IPS-20b (cell line): ENCODE measurements at regions not wholly inside any gene's neighbourhood (a gene's known extent, or its start where the extent isn't known, plus 50 kb on each side); places are given as distances from the start of the nearest gene placed in this dataset.

Experiments
- H3K27ac ChIP-seq: one replicate; pipeline ENCODE4 v1.5.1; 2013; ENCODE audit warnings: low read length
- H3K27me3 ChIP-seq: 2 replicates; pipeline ENCODE4 v1.6.1; 2013; ENCODE audit warnings: mild to moderate bottlenecking, low read length, inconsistent platforms; ENCODE audit not compliant: insufficient read depth
- H3K36me3 ChIP-seq: 2 replicates; pipeline ENCODE4 v1.6.1; 2013; ENCODE audit warnings: low read depth, mild to moderate bottlenecking, inconsistent platforms, low read length, moderate library complexity; ENCODE audit not compliant: insufficient read depth
- H3K4me1 ChIP-seq: 2 replicates; pipeline ENCODE4 v1.6.1; 2013; ENCODE audit warnings: mild to moderate bottlenecking, control low read depth, inconsistent platforms, low read length, moderate library complexity; ENCODE audit not compliant: insufficient read depth
- H3K4me3 ChIP-seq: 2 replicates; pipeline ENCODE4 v1.5.1; 2013; ENCODE audit warnings: mild to moderate bottlenecking, low read length, inconsistent platforms
- H3K9ac ChIP-seq: 2 replicates; pipeline ENCODE4 v1.6.1; 2013; ENCODE audit warnings: low read depth, mild to moderate bottlenecking, inconsistent platforms, low read length, moderate library complexity
- H3K9me3 ChIP-seq: 2 replicates; pipeline ENCODE4 v1.6.1; 2013; ENCODE audit warnings: mild to moderate bottlenecking, low read depth, low read length, inconsistent platforms; ENCODE audit not compliant: insufficient read depth

- Histone ChIP-seq H3K9me3 (peaks cover 4% of the 10 kb centered on the region; the same call in 1 of the 2 replicates), H3K4me3 (no peak overlapping the region), H3K9ac (no peak overlapping the region), H3K27ac (no peak overlapping the region), H3K36me3 (no peaks in the 10 kb centered on the region), H3K27me3 (no peaks in the 10 kb centered on the region), H3K4me1 (no peaks in the 10 kb centered on the region)
Observed at GRCh38 chr2:60149176-60149575, 404.3 kb downstream of the BCL11A start.

GRCh38 chr2:60148716-60149115, 404.7 kb downstream of the BCL11A start:
- H3K27me3 ChIP-seq = no peaks in the 10 kb centered on the region
- no peaks in the 10 kb centered on the region for H3K36me3 ChIP-seq
- no peak overlapping the region for H3K9ac ChIP-seq
- peaks cover 4% of the 10 kb centered on the region; the same call in 1 of the 2 replicates for H3K9me3 ChIP-seq
- H3K4me3 ChIP-seq = no peak overlapping the region
- H3K4me1 ChIP-seq = no peaks in the 10 kb centered on the region
- no peak overlapping the region for H3K27ac ChIP-seq

GRCh38 chr2:60140185-60140584, 413.3 kb downstream of the BCL11A start:
- H3K36me3 ChIP-seq = no peaks in the 10 kb centered on the region
- H3K27me3 ChIP-seq = no peaks in the 10 kb centered on the region
- H3K4me1 ChIP-seq = no peaks in the 10 kb centered on the region
- H3K9ac ChIP-seq = no peak overlapping the region
- no peak overlapping the region for H3K4me3 ChIP-seq
- peaks cover 20% of the 10 kb centered on the region for H3K9me3 ChIP-seq
- no peak overlapping the region for H3K27ac ChIP-seq

GRCh38 chr2:60136913-60137312, 416.5 kb downstream of the BCL11A start:
- Histone ChIP-seq H3K4me3 (no peak overlapping the region), H3K9me3 (peaks cover 20% of the 10 kb centered on the region), H3K27ac (no peak overlapping the region), H3K36me3 (no peaks in the 10 kb centered on the region), H3K4me1 (no peaks in the 10 kb centered on the region), H3K9ac (no peak overlapping the region), H3K27me3 (no peaks in the 10 kb centered on the region)

GRCh38 chr2:60127191-60127590, 426.3 kb downstream of the BCL11A start:
- Histone ChIP-seq H3K4me1 (peaks cover 11% of the 10 kb centered on the region; the same call in 1 of the 2 replicates), H3K36me3 (no peaks in the 10 kb centered on the region), H3K9ac (no peak overlapping the region), H3K27ac (no peak overlapping the region), H3K4me3 (no peak overlapping the region), H3K27me3 (no peaks in the 10 kb centered on the region), H3K9me3 (peaks cover 5% of the 10 kb centered on the region; the same call in 1 of the 2 replicates)

GRCh38 chr2:60125611-60126426, 427.6 kb downstream of the BCL11A start:
- H3K9ac ChIP-seq = no peak overlapping the region
- H3K4me3 ChIP-seq = no peak overlapping the region
- H3K36me3 ChIP-seq = no peaks in the 10 kb centered on the region
- H3K4me1 ChIP-seq = peaks cover 11% of the 10 kb centered on the region; the same call in 1 of the 2 replicates
- peaks cover 7% of the 10 kb centered on the region; the same call in 1 of the 2 replicates for H3K9me3 ChIP-seq
- H3K27ac ChIP-seq = no peak overlapping the region
- no peaks in the 10 kb centered on the region for H3K27me3 ChIP-seq

- Histone ChIP-seq H3K27me3 (no peaks in the 10 kb centered on the region), H3K9me3 (peaks cover 21% of the 10 kb centered on the region), H3K27ac (no peak overlapping the region), H3K36me3 (no peaks in the 10 kb centered on the region), H3K4me3 (no peak overlapping the region), H3K4me1 (no peaks in the 10 kb centered on the region), H3K9ac (no peak overlapping the region)
Observed at GRCh38 chr2:60119778-60120177, 433.7 kb downstream of the BCL11A start.

- Histone ChIP-seq H3K36me3 (no peaks in the 10 kb centered on the region), H3K4me1 (no peaks in the 10 kb centered on the region), H3K9ac (no peak overlapping the region), H3K27ac (no peak overlapping the region), H3K4me3 (no peak overlapping the region), H3K9me3 (peaks cover 21% of the 10 kb centered on the region), H3K27me3 (no peaks in the 10 kb centered on the region)
Observed at GRCh38 chr2:60118917-60119316, 434.5 kb downstream of the BCL11A start.

- H3K36me3 ChIP-seq = no peaks in the 10 kb centered on the region
- no peak overlapping the region for H3K9ac ChIP-seq
- no peaks in the 10 kb centered on the region for H3K4me1 ChIP-seq
- H3K4me3 ChIP-seq = no peak overlapping the region
- no peak overlapping the region for H3K27ac ChIP-seq
- H3K9me3 ChIP-seq = peaks cover 21% of the 10 kb centered on the region
- H3K27me3 ChIP-seq = no peaks in the 10 kb centered on the region
Observed at GRCh38 chr2:60118061-60118460, 435.4 kb downstream of the BCL11A start.

- Histone ChIP-seq H3K27me3 (no peaks in the 10 kb centered on the region), H3K4me3 (no peak overlapping the region), H3K36me3 (no peaks in the 10 kb centered on the region), H3K9me3 (peaks cover 14% of the 10 kb centered on the region), H3K4me1 (no peaks in the 10 kb centered on the region), H3K9ac (no peak overlapping the region), H3K27ac (no peak overlapping the region)
Observed at GRCh38 chr2:60116161-60116875, 437.1 kb downstream of the BCL11A start.

GRCh38 chr2:60109744-60110143, 443.7 kb downstream of the BCL11A start:
- Histone ChIP-seq H3K4me3 (no peak overlapping the region), H3K4me1 (no peaks in the 10 kb centered on the region), H3K9ac (no peak overlapping the region), H3K9me3 (no peaks in the 10 kb centered on the region), H3K36me3 (no peaks in the 10 kb centered on the region), H3K27ac (no peak overlapping the region), H3K27me3 (no peaks in the 10 kb centered on the region)
